OCI-M2 (cell line): ENCODE measurements at regions not wholly inside any gene's neighbourhood (a gene's known extent, or its start where the extent isn't known, plus 50 kb on each side); places are given as distances from the start of the nearest gene placed in this dataset.
"Not testable (repeated sequence)": the region's sequence is repeated elsewhere in the genome, so short reads cannot be mapped to it uniquely, and the experiment has no call there.

Experiments
- DNase-seq: peaks from one replicate; lab custom pipeline; 2025; ENCODE audit not compliant: unreplicated experiment; lab: John Stamatoyannopoulos, UW

GRCh38 chrX:10676235-10676957, 56.0 kb upstream of the MID1 start:
- no peak for DNase-seq

GRCh38 chrX:10677490-10677889, 57.1 kb upstream of the MID1 start:
- DNase-seq, result no peak

GRCh38 chrX:10679387-10679786, 59.0 kb upstream of the MID1 start:
- DNase-seq, result no peak

- no peak for DNase-seq
Measured at GRCh38 chrX:10681167-10681566, 60.8 kb upstream of the MID1 start.

GRCh38 chrX:10683631-10684030, 63.2 kb upstream of the MID1 start:
- not testable (repeated sequence) for DNase-seq

GRCh38 chrX:10685923-10686595, 65.7 kb upstream of the MID1 start:
- no peak for DNase-seq

- DNase-seq, result not testable (repeated sequence)
Measured at GRCh38 chrX:10691751-10692150, 71.4 kb upstream of the MID1 start.

- no peak for DNase-seq
Measured at GRCh38 chrX:10697616-10698317, 77.4 kb upstream of the MID1 start.

- DNase-seq, result no peak
Measured at GRCh38 chrX:10698318-10698640, 77.9 kb upstream of the MID1 start.

- no peak for DNase-seq
Measured at GRCh38 chrX:10702031-10702430, 81.6 kb upstream of the MID1 start.

GRCh38 chrX:10706342-10706741, 86.0 kb upstream of the MID1 start:
- not testable (repeated sequence) for DNase-seq

- no peak for DNase-seq
Measured at GRCh38 chrX:10707773-10708172, 87.4 kb upstream of the MID1 start.

GRCh38 chrX:10709276-10709675, 88.9 kb upstream of the MID1 start:
- no peak for DNase-seq

- DNase-seq, result no peak
Measured at GRCh38 chrX:10714531-10714930, 94.1 kb upstream of the MID1 start.

GRCh38 chrX:10722851-10723250, 102.5 kb upstream of the MID1 start:
- DNase-seq, result peak; percentile 28

- DNase-seq, result no peak
Measured at GRCh38 chrX:10725071-10725470, 104.7 kb upstream of the MID1 start.

- DNase-seq, result no peak
Measured at GRCh38 chrX:10726647-10727046, 106.3 kb upstream of the MID1 start.

GRCh38 chrX:10728806-10729389, 108.5 kb upstream of the MID1 start:
- DNase-seq, result no peak

- no peak for DNase-seq
Measured at GRCh38 chrX:10739426-10739825, 119.0 kb upstream of the MID1 start.

- no peak for DNase-seq
Measured at GRCh38 chrX:10741003-10741402, 120.6 kb upstream of the MID1 start.

GRCh38 chrX:10741550-10741949, 121.2 kb upstream of the MID1 start:
- no peak for DNase-seq

GRCh38 chrX:10743476-10743875, 123.1 kb upstream of the MID1 start:
- no peak for DNase-seq
